Panc1 (cell line): ENCODE measurements at regions not wholly inside any gene's neighbourhood (a gene's known extent, or its start where the extent isn't known, plus 50 kb on each side); places are given as distances from the start of the nearest gene placed in this dataset.

Experiments
- ATAC-seq: fragments of 200-7000 bp; cut with Tn5 transposase; 2 replicates; pipeline ENCODE4 v1.9.1; 2020; ENCODE audit warnings: mild to moderate bottlenecking, moderate library complexity
- BruUV-seq: library from RNA; stranded (reverse); fragments of 400-500 nt; replicated peaks from 2 replicates; lab custom pipeline; 2021; lab: Mats Ljungman, UMichigan
- CTCF ChIA-PET: fragments of 300-600 bp; sonication (Branson Sonifier 250); formaldehyde crosslinking; loops from one replicate; lab custom pipeline; 2022; ENCODE audit warnings: antibody characterized with exemption; lab: Charles Lee
- POLR2A ChIA-PET: fragments of 300-600 bp; sonication (Branson Sonifier 250); formaldehyde crosslinking; loops from one replicate; lab custom pipeline; 2022; ENCODE audit warnings: antibody characterized with exemption; lab: Charles Lee
- DNase-seq: peaks from one replicate; pipeline ENCODE4 v3.0.0-alpha.2; 2010; ENCODE audit warnings: low read depth, low spot score
- H3K27ac ChIP-seq: 2 replicates; pipeline ENCODE4 v1.5.1; 2011; ENCODE audit warnings: mild to moderate bottlenecking, low read length, inconsistent platforms
- H3K27me3 ChIP-seq: fragments of 200-500 bp; sonication (Bioruptor generic); 2 replicates; pipeline ENCODE4 v1.6.0; 2014; ENCODE audit warnings: low read length, inconsistent platforms; ENCODE audit not compliant: control insufficient read depth, insufficient read depth
- H3K36me3 ChIP-seq: fragments of 200-500 bp; sonication (Bioruptor generic); 2 replicates; pipeline ENCODE4 v1.5.1; 2014; ENCODE audit warnings: inconsistent platforms, mild to moderate bottlenecking, low read length, moderate library complexity; ENCODE audit not compliant: control insufficient read depth, insufficient read depth
- H3K4me1 ChIP-seq: 2 replicates; pipeline ENCODE4 v1.5.1; 2011; ENCODE audit warnings: inconsistent platforms, mild to moderate bottlenecking, low read length, moderate library complexity; ENCODE audit not compliant: control insufficient read depth, insufficient read depth
- H3K4me3 ChIP-seq, 2 experiments: 2 replicates each; pipeline ENCODE4 v1.5.1; 2011 to 2012; ENCODE audit warnings: low read depth in 2 of 2, low read length in 2 of 2, mild to moderate bottlenecking in 2 of 2, inconsistent platforms in 1 of 2, moderate library complexity in 1 of 2
- H3K9me3 ChIP-seq: fragments of 200-500 bp; sonication (Bioruptor generic); 2 replicates; pipeline ENCODE4 v1.5.1; 2014; ENCODE audit warnings: low read depth, mild to moderate bottlenecking, inconsistent platforms, low read length, moderate library complexity; ENCODE audit not compliant: control insufficient read depth, insufficient read depth
- POLR2AphosphoS5 ChIP-seq: IDR thresholded peaks from 2 replicates; pipeline ENCODE4 v1.6.1; 2012; ENCODE audit warnings: mild to moderate bottlenecking, low read depth, low read length, moderate library complexity
- SIN3A ChIP-seq: IDR thresholded peaks from 2 replicates; pipeline ENCODE4 v1.6.1; 2012; ENCODE audit warnings: low read depth, mild to moderate bottlenecking, low read length, moderate library complexity, borderline replicate concordance; ENCODE audit not compliant: insufficient read depth
- TCF7L2 ChIP-seq: IDR thresholded peaks from 2 replicates; pipeline ENCODE4 v1.6.1; 2011; ENCODE audit warnings: mild to moderate bottlenecking, low read depth, low read length, inconsistent platforms
- in situ Hi-C: cut with HindIII; loops from 2 replicates; pipeline ENCODE4 v1.10.0; 2016; ENCODE audit warnings: low sequenced_read_pairs, low pct_unique_long_range_greater_than_20kb
- intact Hi-C: fragments of 100-400 bp; cut with micrococcal nuclease; formaldehyde crosslinking; loops from one replicate; pipeline ENCODE4 v1.10.0; 2022; ENCODE audit not compliant: unreplicated experiment
- TF ChIP-seq, protein P1 (sequence below): fragments of 450-650 bp; IDR thresholded peaks from 2 replicates; pipeline ENCODE4 v1.5.1; 2017; ENCODE audit warnings: mild to moderate bottlenecking
- TF ChIP-seq, protein P2 (sequence below), 2 experiments: IDR thresholded peaks; 2 replicates each; pipeline ENCODE4 v1.6.1; 2011 to 2012; ENCODE audit warnings: low read depth in 2 of 2, control low read depth in 1 of 2, low read length in 1 of 2, mild to moderate bottlenecking in 1 of 2, moderate library complexity in 1 of 2; ENCODE audit not compliant: insufficient read depth in 1 of 2

DNA sequence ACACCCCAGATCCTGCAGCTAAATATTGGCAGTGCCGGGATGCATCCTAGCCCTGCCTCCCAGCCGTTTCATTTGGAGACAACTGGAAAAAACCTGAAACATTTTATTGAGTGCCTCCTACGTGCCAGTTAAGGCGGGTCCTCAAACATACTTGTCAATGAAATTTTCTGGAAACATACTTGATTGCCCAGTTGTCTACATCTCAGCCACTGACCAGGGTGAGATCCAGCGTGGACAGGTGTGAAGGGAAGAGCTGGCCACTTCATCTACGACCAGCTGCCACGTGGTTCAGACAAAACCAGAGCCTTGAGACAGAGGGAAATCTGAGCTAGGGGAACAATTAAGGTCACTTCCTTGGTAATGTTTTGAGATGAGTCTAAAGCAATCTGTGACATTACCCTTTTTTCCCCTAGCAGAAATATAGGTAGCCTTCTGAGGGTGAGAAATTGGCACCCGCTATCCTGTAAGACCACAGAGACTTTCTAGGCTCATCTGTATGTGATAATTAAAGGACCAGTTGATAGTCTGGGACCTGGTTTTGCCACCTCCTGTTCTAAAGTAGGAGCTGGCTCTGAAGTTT lies 116.3 kb upstream of the MTHFD1L start:
- H3K9me3 ChIP-seq, result no peaks in the 10 kb centered on the region
- ChIA-PET POLR2A (no interaction called here), CTCF (no interaction called here)
- in situ Hi-C loops (no loop called here), intact Hi-C loops (no loop called here)
- no peak for TF ChIP-seq POLR2AphosphoS5
- TF ChIP-seq, protein P1, sequence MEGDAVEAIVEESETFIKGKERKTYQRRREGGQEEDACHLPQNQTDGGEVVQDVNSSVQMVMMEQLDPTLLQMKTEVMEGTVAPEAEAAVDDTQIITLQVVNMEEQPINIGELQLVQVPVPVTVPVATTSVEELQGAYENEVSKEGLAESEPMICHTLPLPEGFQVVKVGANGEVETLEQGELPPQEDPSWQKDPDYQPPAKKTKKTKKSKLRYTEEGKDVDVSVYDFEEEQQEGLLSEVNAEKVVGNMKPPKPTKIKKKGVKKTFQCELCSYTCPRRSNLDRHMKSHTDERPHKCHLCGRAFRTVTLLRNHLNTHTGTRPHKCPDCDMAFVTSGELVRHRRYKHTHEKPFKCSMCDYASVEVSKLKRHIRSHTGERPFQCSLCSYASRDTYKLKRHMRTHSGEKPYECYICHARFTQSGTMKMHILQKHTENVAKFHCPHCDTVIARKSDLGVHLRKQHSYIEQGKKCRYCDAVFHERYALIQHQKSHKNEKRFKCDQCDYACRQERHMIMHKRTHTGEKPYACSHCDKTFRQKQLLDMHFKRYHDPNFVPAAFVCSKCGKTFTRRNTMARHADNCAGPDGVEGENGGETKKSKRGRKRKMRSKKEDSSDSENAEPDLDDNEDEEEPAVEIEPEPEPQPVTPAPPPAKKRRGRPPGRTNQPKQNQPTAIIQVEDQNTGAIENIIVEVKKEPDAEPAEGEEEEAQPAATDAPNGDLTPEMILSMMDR, result no peak
- TF ChIP-seq SIN3A, result no peak
- TF ChIP-seq, protein P2, sequence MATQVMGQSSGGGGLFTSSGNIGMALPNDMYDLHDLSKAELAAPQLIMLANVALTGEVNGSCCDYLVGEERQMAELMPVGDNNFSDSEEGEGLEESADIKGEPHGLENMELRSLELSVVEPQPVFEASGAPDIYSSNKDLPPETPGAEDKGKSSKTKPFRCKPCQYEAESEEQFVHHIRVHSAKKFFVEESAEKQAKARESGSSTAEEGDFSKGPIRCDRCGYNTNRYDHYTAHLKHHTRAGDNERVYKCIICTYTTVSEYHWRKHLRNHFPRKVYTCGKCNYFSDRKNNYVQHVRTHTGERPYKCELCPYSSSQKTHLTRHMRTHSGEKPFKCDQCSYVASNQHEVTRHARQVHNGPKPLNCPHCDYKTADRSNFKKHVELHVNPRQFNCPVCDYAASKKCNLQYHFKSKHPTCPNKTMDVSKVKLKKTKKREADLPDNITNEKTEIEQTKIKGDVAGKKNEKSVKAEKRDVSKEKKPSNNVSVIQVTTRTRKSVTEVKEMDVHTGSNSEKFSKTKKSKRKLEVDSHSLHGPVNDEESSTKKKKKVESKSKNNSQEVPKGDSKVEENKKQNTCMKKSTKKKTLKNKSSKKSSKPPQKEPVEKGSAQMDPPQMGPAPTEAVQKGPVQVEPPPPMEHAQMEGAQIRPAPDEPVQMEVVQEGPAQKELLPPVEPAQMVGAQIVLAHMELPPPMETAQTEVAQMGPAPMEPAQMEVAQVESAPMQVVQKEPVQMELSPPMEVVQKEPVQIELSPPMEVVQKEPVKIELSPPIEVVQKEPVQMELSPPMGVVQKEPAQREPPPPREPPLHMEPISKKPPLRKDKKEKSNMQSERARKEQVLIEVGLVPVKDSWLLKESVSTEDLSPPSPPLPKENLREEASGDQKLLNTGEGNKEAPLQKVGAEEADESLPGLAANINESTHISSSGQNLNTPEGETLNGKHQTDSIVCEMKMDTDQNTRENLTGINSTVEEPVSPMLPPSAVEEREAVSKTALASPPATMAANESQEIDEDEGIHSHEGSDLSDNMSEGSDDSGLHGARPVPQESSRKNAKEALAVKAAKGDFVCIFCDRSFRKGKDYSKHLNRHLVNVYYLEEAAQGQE (IDR thresholded peaks at IDR 0.05; ENCODE audit: insufficient read depth in 1 of 2, low read depth in 2 of 2, low read length in 1 of 2), result no peak
- H3K27ac ChIP-seq, result no peak overlapping the region
- peaks cover 3% of the 10 kb centered on the region; the same call in 1 of the 2 replicates for H3K4me1 ChIP-seq
- H3K4me3 ChIP-seq, result no peak overlapping the region
- H3K27me3 ChIP-seq, result no peaks in the 10 kb centered on the region
- ATAC-seq (no peak), DNase-seq (no peak)
- BruUV-seq, result no TSS peak
- H3K36me3 ChIP-seq, result no peaks in the 10 kb centered on the region

DNA sequence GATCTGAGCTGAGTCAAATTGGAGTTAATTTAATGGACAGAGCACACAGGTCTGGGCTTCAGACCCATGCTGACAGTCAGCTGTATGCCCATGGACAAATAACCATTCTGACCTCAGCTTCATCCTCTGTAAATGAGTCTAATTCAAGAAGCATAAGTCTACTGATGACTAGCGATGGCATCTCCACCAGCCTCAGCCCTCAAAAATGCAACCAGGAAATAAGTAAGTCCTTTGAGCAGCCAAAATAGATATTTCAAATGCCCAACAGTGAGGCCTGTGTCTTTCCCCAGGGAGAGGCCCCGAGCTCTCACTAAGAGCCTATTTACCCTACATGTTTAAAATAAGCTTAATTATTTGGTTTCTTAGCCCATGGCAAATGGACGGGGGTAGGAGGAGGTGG lies 114.2 kb upstream of the MTHFD1L start:
- Histone ChIP-seq H3K27ac (no peak overlapping the region), H3K4me1 (peaks cover 3% of the 10 kb centered on the region; the same call in 1 of the 2 replicates), H3K27me3 (no peaks in the 10 kb centered on the region), H3K9me3 (no peaks in the 10 kb centered on the region), H3K4me3 (no peak overlapping the region), H3K36me3 (no peaks in the 10 kb centered on the region)
- no peak for TF ChIP-seq TCF7L2
- TF ChIP-seq, protein P1, result no peak
- TF ChIP-seq, protein P2 (IDR thresholded peaks at IDR 0.05; ENCODE audit: insufficient read depth in 1 of 2, low read depth in 2 of 2, low read length in 1 of 2), result no peak
- TF ChIP-seq POLR2AphosphoS5, result no peak
- TF ChIP-seq SIN3A, result no peak
- ChIA-PET POLR2A (interaction anchor here (0.6 kb wide), 1 partner anchor 25 kb away, joined by 3 read pairs; no protein-coding TSS in a partner anchor), CTCF (no interaction called here)
- intact Hi-C loops, result no loop called here
- ATAC-seq (no peak), DNase-seq (no peak)
- in situ Hi-C loops, result no loop called here
- BruUV-seq, result no TSS peak
